HepG2 (cell line): ENCODE measurements at regions not wholly inside any gene's neighbourhood (a gene's known extent, or its start where the extent isn't known, plus 50 kb on each side); places are given as distances from the start of the nearest gene placed in this dataset.

ENCODE experiments used
- ATAC-seq: fragments of 200-7000 bp; cut with Tn5 transposase; 3 replicates; pipeline ENCODE4 v1.9.1; 2020; ENCODE audit warnings: mild to moderate bottlenecking, moderate library complexity
- BruUV-seq: library from RNA; stranded (reverse); fragments of 400-500 nt; replicated peaks from 2 replicates; lab custom pipeline; 2021; lab: Mats Ljungman, UMichigan
- CTCF ChIA-PET: fragments of 300-600 bp; formaldehyde crosslinking; extraction: SDS; loops from one replicate; lab custom pipeline; 2021; ENCODE audit warnings: low total read pairs, inconsistent platforms, low intra/inter-chr PET ratio; lab: Yijun Ruan, JAX
- POLR2A ChIA-PET: fragments of 350-600 bp; sonication (Branson Sonifier 250); formaldehyde crosslinking; loops from one replicate; lab custom pipeline; 2020; ENCODE audit warnings: antibody characterized with exemption, inconsistent platforms; lab: Yijun Ruan, JAX
- DNase-seq: peaks from one replicate; pipeline ENCODE4 v3.0.0-alpha.2; 2015; ENCODE audit warnings: low spot score
- FAIRE-seq: peaks from 3 replicates; lab custom pipeline; 2011; peaks lifted over from hg19 to GRCh38; lab: Jason Lieb, UNC
- H2AFZ ChIP-seq: one replicate; pipeline ENCODE4 v1.6.1; 2011; ENCODE audit warnings: low read length, inconsistent platforms
- H3K27ac ChIP-seq: fragments of 300-600 bp; 3 replicates; pipeline ENCODE4 v1.8.0; 2011; ENCODE audit warnings: mixed run types, mild to moderate bottlenecking, mixed read lengths, low read length, inconsistent platforms; ENCODE audit not compliant: insufficient read depth; ENCODE audit errors: extremely low read length
- H3K27me3 ChIP-seq, 2 experiments: fragments of 200-600 bp in 1 of 2; 2 replicates in 1 of 2; 3 replicates in 1 of 2; pipeline versions ENCODE4 v1.6.0 to v1.8.0; 2011; ENCODE audit warnings: low read length in 2 of 2, mild to moderate bottlenecking in 2 of 2, moderate library complexity in 2 of 2, inconsistent platforms in 1 of 2; ENCODE audit not compliant: insufficient read depth in 2 of 2, control insufficient read depth in 1 of 2
- H3K36me3 ChIP-seq, 2 experiments: fragments of 200-600 bp in 1 of 2; replicated peaks in 1 of 2; 2 replicates in 1 of 2; 3 replicates in 1 of 2; pipeline versions ENCODE4 v1.5.1 to v1.8.0; 2011; ENCODE audit warnings: low read length in 2 of 2, inconsistent platforms in 1 of 2; ENCODE audit not compliant: insufficient read depth in 2 of 2, control insufficient read depth in 1 of 2
- H3K4me1 ChIP-seq: 2 replicates; pipeline ENCODE4 v1.5.1; 2012; ENCODE audit warnings: low read length, inconsistent platforms; ENCODE audit not compliant: insufficient read depth
- H3K4me2 ChIP-seq: 2 replicates; pipeline ENCODE4 v1.6.0; 2011; ENCODE audit warnings: low read depth, low read length, inconsistent platforms
- H3K4me3 ChIP-seq, 3 experiments: fragments of 200-600 bp in 1 of 3; sonication (generic), shearing (Covaris generic) in 1 of 3; replicated peaks in 1 of 3; 2 replicates each; pipeline ENCODE4 v1.5.1; 2011 to 2016; ENCODE audit warnings: low read length in 3 of 3, inconsistent platforms in 2 of 3, low read depth in 2 of 3, mild to moderate bottlenecking in 2 of 3, control low read depth in 1 of 3, mixed read lengths in 1 of 3; ENCODE audit not compliant: insufficient read depth in 1 of 3
- H3K79me2 ChIP-seq: one replicate; pipeline ENCODE4 v1.6.1; 2011; ENCODE audit warnings: low read length, inconsistent platforms; ENCODE audit not compliant: insufficient read depth
- H3K9ac ChIP-seq: 2 replicates; pipeline ENCODE4 v1.6.0; 2011; ENCODE audit warnings: mild to moderate bottlenecking, low read depth, low read length, inconsistent platforms; ENCODE audit not compliant: insufficient read depth
- H3K9me3 ChIP-seq: 2 replicates; pipeline ENCODE4 v1.5.1; 2012; ENCODE audit warnings: mild to moderate bottlenecking, low read length
- H4K20me1 ChIP-seq: 2 replicates; pipeline ENCODE4 v1.6.0; 2011; ENCODE audit warnings: inconsistent platforms, mild to moderate bottlenecking, low read length, moderate library complexity; ENCODE audit not compliant: insufficient read depth
- BCL6 ChIP-seq: IDR thresholded peaks from 2 replicates; pipeline ENCODE4 v1.6.1; 2016; ENCODE audit warnings: missing genetic modification reagents, missing compliant biosample characterization
- CBFB ChIP-seq: sonication (generic); formaldehyde crosslinking; IDR thresholded peaks from 2 replicates; pipeline ENCODE4 v1.4.0; 2020; ENCODE audit warnings: missing genetic modification reagents
- CEBPB ChIP-seq: IDR thresholded peaks from 2 replicates; pipeline ENCODE4 v1.6.1; 2011; ENCODE audit warnings: low read depth, low read length, improper control_type of control experiment, borderline replicate concordance
- FIP1L1 ChIP-seq: fragments of 200-400 bp; formaldehyde crosslinking; IDR thresholded peaks from 2 replicates; pipeline ENCODE4 v1.6.1; 2018; ENCODE audit warnings: low read depth, mild to moderate bottlenecking, low read length, moderate library complexity, borderline replicate concordance; ENCODE audit not compliant: insufficient read depth
- IRF2 ChIP-seq: IDR thresholded peaks from 2 replicates; pipeline ENCODE4 v1.6.1; 2018; ENCODE audit warnings: missing genetic modification reagents, missing compliant biosample characterization
- MBD4 ChIP-seq: IDR thresholded peaks from 2 replicates; pipeline ENCODE4 v1.6.1; 2012; ENCODE audit warnings: low read length, inconsistent platforms, borderline replicate concordance
- NFKBIZ ChIP-seq: IDR thresholded peaks from 2 replicates; pipeline ENCODE4 v1.6.1; 2018; ENCODE audit warnings: missing genetic modification reagents, missing compliant biosample characterization
- PREB ChIP-seq: sonication (generic); formaldehyde crosslinking; IDR thresholded peaks from 2 replicates; pipeline ENCODE4 v1.4.0; 2020; ENCODE audit warnings: missing genetic modification reagents
- PRMT3 ChIP-seq: sonication (generic); formaldehyde crosslinking; IDR thresholded peaks from 2 replicates; pipeline ENCODE4 v1.8.1; 2022; ENCODE audit warnings: low read depth, mild to moderate bottlenecking, moderate library complexity, missing genetic modification reagents, borderline replicate concordance
- RBM22 ChIP-seq: fragments of 200-400 bp; formaldehyde crosslinking; optimal IDR thresholded peaks from 2 replicates; pipeline ENCODE3; 2017; ENCODE audit warnings: mild to moderate bottlenecking, low read length, moderate library complexity
- SMC3 ChIP-seq: IDR thresholded peaks from 2 replicates; pipeline ENCODE4 v1.6.1; 2011; ENCODE audit warnings: low read length, improper control_type of control experiment
- SOX5 ChIP-seq: IDR thresholded peaks from 2 replicates; pipeline ENCODE4 v1.6.1; 2016; ENCODE audit warnings: borderline replicate concordance
- TCF7L2 ChIP-seq: IDR thresholded peaks from 2 replicates; pipeline ENCODE4 v1.6.1; 2011; ENCODE audit warnings: mild to moderate bottlenecking, low read depth, low read length, moderate library complexity
- TIGD3 ChIP-seq: sonication (generic); formaldehyde crosslinking; IDR thresholded peaks from 2 replicates; pipeline ENCODE4 v1.5.1; 2020; ENCODE audit warnings: mild to moderate bottlenecking, missing genetic modification reagents, borderline replicate concordance
- TMF1 ChIP-seq: sonication (generic); formaldehyde crosslinking; IDR thresholded peaks from 2 replicates; pipeline ENCODE4 v1.8.1; 2022; ENCODE audit warnings: low read depth, missing genetic modification reagents
- TOE1 ChIP-seq: sonication (generic); formaldehyde crosslinking; IDR thresholded peaks from 2 replicates; pipeline ENCODE4 v1.4.0; 2020; ENCODE audit warnings: mild to moderate bottlenecking, missing genetic modification reagents
- ZNF205 ChIP-seq: IDR thresholded peaks from 2 replicates; pipeline ENCODE4 v1.6.1; 2018; ENCODE audit warnings: missing biosample characterization, missing genetic modification reagents
- ZNF564 ChIP-seq: sonication (generic); formaldehyde crosslinking; IDR thresholded peaks from 2 replicates; pipeline ENCODE4 v1.8.1; 2023; ENCODE audit warnings: mild to moderate bottlenecking, missing genetic modification reagents
- ZNF567 ChIP-seq: sonication (generic); formaldehyde crosslinking; IDR thresholded peaks from 2 replicates; pipeline ENCODE4 v1.8.1; 2023; ENCODE audit warnings: mild to moderate bottlenecking, missing genetic modification reagents, borderline replicate concordance
- ZNF670 ChIP-seq: sonication (generic); formaldehyde crosslinking; IDR thresholded peaks from 2 replicates; pipeline ENCODE4 v1.8.0; 2022; ENCODE audit warnings: mild to moderate bottlenecking, missing genetic modification reagents, borderline replicate concordance
- ZNF883 ChIP-seq: sonication (generic); formaldehyde crosslinking; IDR thresholded peaks from 2 replicates; pipeline ENCODE4 v1.5.1; 2020; ENCODE audit warnings: mild to moderate bottlenecking, missing genetic modification reagents; ENCODE audit errors: not compliant biosample characterization
- WGBS: methylation state at CpG from one replicate; pipeline ENCODE4 v1.1.6; 2017; ENCODE audit warnings: low lambda C conversion rate; 5-methylcytosine and 5-hydroxymethylcytosine counted together
- in situ Hi-C: cut with HindIII; loops from 2 replicates; pipeline ENCODE4 v1.10.0; 2017; ENCODE audit warnings: low pct_unique_long_range_greater_than_20kb; ENCODE audit not compliant: extremely low pct_ligation_motif_present
- intact Hi-C: fragments of 100-400 bp; cut with micrococcal nuclease; formaldehyde crosslinking; loops from one replicate; pipeline ENCODE4 v1.10.0; 2022; ENCODE audit not compliant: unreplicated experiment
- TF ChIP-seq, protein P1 (sequence below): sonication (generic); formaldehyde crosslinking; IDR thresholded peaks from 2 replicates; pipeline ENCODE4 v1.4.0; 2020; ENCODE audit warnings: low read depth, mild to moderate bottlenecking, missing genetic modification reagents

DNA sequence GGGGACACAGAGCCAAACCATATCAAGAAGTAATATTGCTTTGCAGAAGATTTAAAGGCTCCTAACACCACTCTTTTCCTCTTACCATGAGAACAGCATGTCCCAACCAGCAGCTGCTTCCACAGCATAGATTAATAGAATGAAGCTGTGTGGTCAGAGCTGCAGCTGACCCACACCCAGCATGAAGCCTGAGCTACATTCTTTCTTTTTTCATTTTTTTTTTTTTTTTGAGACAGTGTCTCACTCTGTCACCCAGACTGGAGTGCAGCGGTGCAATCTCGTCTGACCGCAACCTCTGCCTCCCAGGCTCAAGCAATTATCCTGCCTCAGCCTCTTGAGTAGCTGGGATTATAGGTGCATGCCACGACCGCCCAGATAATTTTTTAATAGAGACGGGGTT is 289.8 kb downstream of the RAD51AP2 start (continued):
- TF ChIP-seq CEBPB (no peak), PREB (CRISPR knock-in tag) (no peak)
- TF ChIP-seq, protein P1, sequence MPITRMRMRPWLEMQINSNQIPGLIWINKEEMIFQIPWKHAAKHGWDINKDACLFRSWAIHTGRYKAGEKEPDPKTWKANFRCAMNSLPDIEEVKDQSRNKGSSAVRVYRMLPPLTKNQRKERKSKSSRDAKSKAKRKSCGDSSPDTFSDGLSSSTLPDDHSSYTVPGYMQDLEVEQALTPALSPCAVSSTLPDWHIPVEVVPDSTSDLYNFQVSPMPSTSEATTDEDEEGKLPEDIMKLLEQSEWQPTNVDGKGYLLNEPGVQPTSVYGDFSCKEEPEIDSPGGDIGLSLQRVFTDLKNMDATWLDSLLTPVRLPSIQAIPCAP (CRISPR knock-in tag): no peak

GRCh38 chr2:17227856-17228255 is 290.4 kb downstream of the RAD51AP2 start:
- 16% methylated on average over 5 of the region's 5 CpGs for WGBS
- TF ChIP-seq BCL6: no peak
- no peak for TF ChIP-seq PRMT3 (CRISPR knock-in tag)
- TF ChIP-seq RBM22: no peak
- TF ChIP-seq SOX5 (CRISPR knock-in tag): no peak
- no peak for TF ChIP-seq IRF2 (CRISPR knock-in tag)
- TF ChIP-seq ZNF883 (CRISPR knock-in tag): no peak
- TF ChIP-seq CBFB (CRISPR knock-in tag): no peak
- TF ChIP-seq TOE1 (CRISPR knock-in tag): no peak
- TF ChIP-seq ZNF564 (CRISPR knock-in tag): no peak
- TF ChIP-seq MBD4: no peak
- no peak for TF ChIP-seq SMC3
- no peak for TF ChIP-seq NFKBIZ (CRISPR knock-in tag)
- TF ChIP-seq ZNF205 (CRISPR knock-in tag): no peak
- TF ChIP-seq ZNF670: no peak
- no peak for TF ChIP-seq TIGD3
- no peak for TF ChIP-seq TCF7L2
- no peak for TF ChIP-seq ZNF567 (CRISPR knock-in tag)
- TF ChIP-seq TMF1 (CRISPR knock-in tag): no peak
- TF ChIP-seq FIP1L1: no peak

More at GRCh38 chr2:17227856-17228255, 290.4 kb downstream of the RAD51AP2 start:
- intact Hi-C loops (no loop called here), in situ Hi-C loops (no loop called here)
- CTCF ChIA-PET: no interaction called here
- H3K9ac ChIP-seq: no peak overlapping the region
- POLR2A ChIA-PET: no interaction called here
- H4K20me1 ChIP-seq: no peaks in the 10 kb centered on the region
- DNase-seq: no peak
- H3K4me3 ChIP-seq: no peak overlapping the region
- no peaks in the 10 kb centered on the region for H3K27me3 ChIP-seq
- H3K4me2 ChIP-seq: no peak overlapping the region
- H3K9me3 ChIP-seq: no peaks in the 10 kb centered on the region
- no TSS peak for BruUV-seq
- no peaks in the 10 kb centered on the region for H3K79me2 ChIP-seq
- no peak for FAIRE-seq
- no peaks in the 10 kb centered on the region for H3K36me3 ChIP-seq
- ATAC-seq: no peak
- no peak overlapping the region for H3K27ac ChIP-seq
- no peaks in the 10 kb centered on the region for H3K4me1 ChIP-seq
- H2AFZ ChIP-seq: no peak overlapping the region
